Esophagus squamous epithelium (tissue), 5 donors: ENCODE measurements at regions not wholly inside any gene's neighbourhood (a gene's known extent, or its start where the extent isn't known, plus 50 kb on each side); places are given as distances from the start of the nearest gene placed in this dataset.

ENCODE experiments used
- DNase-seq: peaks from one replicate; lab custom pipeline; 2025; lab: John Stamatoyannopoulos, UW
- H3K27ac ChIP-seq, 4 donors: fragments of 200-600 bp; sonication (generic); one replicate each; pipeline ENCODE4 v1.5.1; 2016 to 2019; ENCODE audit warnings: mild to moderate bottlenecking in 1 of 4
- H3K27me3 ChIP-seq, 4 donors: fragments of 200-600 bp; sonication (generic); 1 replicate in 3 of 4; 2 replicates in 1 of 4; pipeline versions ENCODE4 v1.5.1 to v1.6.0; 2017 to 2021; ENCODE audit warnings: antibody characterized with exemption in 1 of 4
- H3K36me3 ChIP-seq, 3 donors: fragments of 200-600 bp; sonication (generic); one replicate each; pipeline ENCODE4 v1.5.1; 2016 to 2019
- H3K4me1 ChIP-seq, 3 donors: fragments of 200-600 bp; sonication (generic); one replicate each; pipeline ENCODE4 v1.5.1; 2017 to 2019
- H3K4me3 ChIP-seq, 4 donors: fragments of 200-600 bp; sonication (generic); 1 replicate in 3 of 4; 2 replicates in 1 of 4; pipeline ENCODE4 v1.5.1; 2016 to 2019; ENCODE audit warnings: mild to moderate bottlenecking in 2 of 4, moderate library complexity in 1 of 4
- H3K9me3 ChIP-seq, 3 donors: fragments of 200-600 bp; sonication (generic); one replicate each; pipeline ENCODE4 v1.5.1; 2016 to 2019
- CTCF ChIP-seq, 6 experiments: fragments of 450-650 bp in 4 of 6; fragments of 200-600 bp in 2 of 6; sonication (generic) in 2 of 6; IDR thresholded peaks; one replicate each; pipeline ENCODE4 v1.5.1; 2016 to 2019; ENCODE audit warnings: antibody characterized with exemption in 6 of 6, mild to moderate bottlenecking in 4 of 6, moderate library complexity in 4 of 6
- POLR2A ChIP-seq, 4 donors: fragments of 450-650 bp; IDR thresholded peaks; one replicate each; pipeline ENCODE4 v1.6.1; 2017; ENCODE audit warnings: antibody characterized with exemption in 4 of 4, mild to moderate bottlenecking in 4 of 4, moderate library complexity in 3 of 4
- WGBS, 2 donors: methylation state at CpG; one replicate each; pipeline ENCODE4 v1.1.5; 2018; 5-methylcytosine and 5-hydroxymethylcytosine counted together
- intact Hi-C: fragments of 100-400 bp; cut with DNase I; formaldehyde crosslinking; loops from one replicate; pipeline ENCODE4 v1.15.0; 2022
- donor health status: DM: yes; HTN: yes; CAD: no.

- H3K36me3 ChIP-seq = no peaks in the 10 kb centered on the region
- no peak for TF ChIP-seq POLR2A (IDR thresholded peaks at IDR 0.05)
- TF ChIP-seq CTCF (IDR thresholded peaks at IDR 0.05) = no peak
- 59 to 61% methylated on average over 4 of the region's 4 CpGs for WGBS, 2 donors
- DNase-seq = no peak
- H3K4me3 ChIP-seq = no peak overlapping the region
- intact Hi-C loops = no loop called here
- H3K4me1 ChIP-seq = peaks cover 0 to 29% (median 0%) of the 10 kb centered on the region in 3 donors
- H3K27me3 ChIP-seq = no peaks in the 10 kb centered on the region
- H3K9me3 ChIP-seq = no peaks in the 10 kb centered on the region
- H3K27ac ChIP-seq = peak overlapping the region in 3 of 4 donors; percentile 16 to 59 (median 23)
Observed at GRCh38 chr5:74367934-74368333, 272.6 kb downstream of the ENC1 start.

- no peak for DNase-seq
- no peaks in the 10 kb centered on the region for H3K36me3 ChIP-seq
- TF ChIP-seq CTCF (IDR thresholded peaks at IDR 0.05) (no peak), POLR2A (IDR thresholded peaks at IDR 0.05) (no peak)
- no peak overlapping the region for H3K4me3 ChIP-seq
- peak overlapping the region in 2 of 4 donors; percentile 16 to 59 for H3K27ac ChIP-seq
- intact Hi-C loops = no loop called here
- H3K4me1 ChIP-seq = peaks cover 0 to 29% (median 0%) of the 10 kb centered on the region in 3 donors
- 8 to 53% methylated on average over 2 to 3 of the region's 4 CpGs for WGBS, 2 donors
- no peaks in the 10 kb centered on the region for H3K27me3 ChIP-seq
- no peaks in the 10 kb centered on the region for H3K9me3 ChIP-seq
Observed at GRCh38 chr5:74367241-74367733, 273.2 kb downstream of the ENC1 start.

GRCh38 chr5:74365723-74366122 is 274.8 kb downstream of the ENC1 start:
- 78 to 83% methylated on average over 1 of the region's 1 CpG for WGBS, 2 donors
- Histone ChIP-seq H3K36me3 (no peaks in the 10 kb centered on the region), H3K4me3 (no peak overlapping the region), H3K27ac (no peak overlapping the region), H3K4me1 (peaks cover 0 to 26% (median 0%) of the 10 kb centered on the region in 3 donors), H3K27me3 (no peaks in the 10 kb centered on the region), H3K9me3 (no peaks in the 10 kb centered on the region)
- TF ChIP-seq CTCF (IDR thresholded peaks at IDR 0.05) = no peak
- intact Hi-C loops = no loop called here
- DNase-seq = no peak

- intact Hi-C loops = no loop called here
- no peak for DNase-seq
- no peak for TF ChIP-seq CTCF (IDR thresholded peaks at IDR 0.05)
- no peak for TF ChIP-seq POLR2A (IDR thresholded peaks at IDR 0.05)
- WGBS, 2 donors = 85 to 94% methylated on average over 4 of the region's 4 CpGs
- Histone ChIP-seq H3K4me1 (peaks cover 0 to 16% (median 0%) of the 10 kb centered on the region in 3 donors), H3K27me3 (no peaks in the 10 kb centered on the region), H3K4me3 (no peak overlapping the region), H3K36me3 (no peaks in the 10 kb centered on the region), H3K9me3 (no peaks in the 10 kb centered on the region), H3K27ac (no peak overlapping the region)
Observed at GRCh38 chr5:74364507-74364906, 276.0 kb downstream of the ENC1 start.

- Histone ChIP-seq H3K27me3 (no peaks in the 10 kb centered on the region), H3K4me1 (peaks cover 0 to 9% (median 0%) of the 10 kb centered on the region in 3 donors), H3K4me3 (no peak overlapping the region), H3K27ac (no peak overlapping the region), H3K36me3 (no peaks in the 10 kb centered on the region), H3K9me3 (no peaks in the 10 kb centered on the region)
- DNase-seq = no peak
- 80 to 100% methylated on average over 1 to 5 of the region's 7 CpGs for WGBS, 2 donors
- TF ChIP-seq CTCF (IDR thresholded peaks at IDR 0.05) = no peak
- no peak for TF ChIP-seq POLR2A (IDR thresholded peaks at IDR 0.05)
- intact Hi-C loops = no loop called here
Observed at GRCh38 chr5:74363603-74364205, 276.8 kb downstream of the ENC1 start.
